ENCODE measurements at regions not wholly inside any gene's neighbourhood (a gene's known extent, or its start where the extent isn't known, plus 50 kb on each side); places are given as distances from the start of the nearest gene placed in this dataset.
A peak's percentile ranks its signal among the peaks of the same experiment; 100 is the strongest.
"Not testable (repeated sequence)": the region's sequence is repeated elsewhere in the genome, so short reads cannot be mapped to it uniquely, and the experiment has no call there.

- Histone ChIP-seq H3K4me1 (ENCODE audit: insufficient read depth, low read length) (peaks cover 70% of the 10 kb centered on the region), H3K27me3 (ENCODE audit: insufficient read depth, low read length, poor library complexity) (no peaks in the 10 kb centered on the region), H3K27ac (ENCODE audit: low read length) (peak overlapping the region; percentile 29), H3K79me2 (ENCODE audit: insufficient read depth, low read length) (no peaks in the 10 kb centered on the region), H3K4me3 (ENCODE audit: low read depth in 1 of 2, low read length in 2 of 2) (no peak overlapping the region), H3K4me2 (ENCODE audit: insufficient read depth, low read length) (no peak overlapping the region), H3K9ac (ENCODE audit: low read depth, low read length) (no peak overlapping the region), H2AFZ (ENCODE audit: low read depth, low read length) (no peak overlapping the region), H3K36me3 (ENCODE audit: insufficient read depth, low read length) (no peaks in the 10 kb centered on the region), H4K20me1 (ENCODE audit: insufficient read depth, low read length) (no peaks in the 10 kb centered on the region), H3K9me3 (ENCODE audit: insufficient read depth, low read length, severe bottlenecking) (no peaks in the 10 kb centered on the region)
- DNase-seq (peak; percentile 50), ATAC-seq (ENCODE audit: insufficient read depth, low read depth) (peak; percentile 15; the same call in 1 of the 3 replicates)
- TF ChIP-seq EZH2 (IDR thresholded peaks at IDR 0.05; ENCODE audit: borderline replicate concordance, low read depth, low read length, severe bottlenecking) (no peak), CTCF (IDR thresholded peaks at IDR 0.05; ENCODE audit: borderline replicate concordance, extremely low read depth, low read length, poor library complexity, severe bottlenecking) (no peak)
These were observed 81.0 kb downstream of the IGLL1 start for GRCh38 chr22:23498811-23499798.

- ATAC-seq (ENCODE audit: insufficient read depth, low read depth); H3K9me3 ChIP-seq (ENCODE audit: insufficient read depth, low read length, severe bottlenecking); H4K20me1 ChIP-seq (ENCODE audit: insufficient read depth, low read length): not testable (repeated sequence)
These were observed 82.2 kb downstream of the IGLL1 start for GRCh38 chr22:23497889-23498288.

GRCh38 chr22:23497016-23497885 lies 82.8 kb downstream of the IGLL1 start:
- Histone ChIP-seq H3K9me3 (ENCODE audit: insufficient read depth, low read length, severe bottlenecking) (no peaks in the 10 kb centered on the region), H3K4me1 (ENCODE audit: insufficient read depth, low read length) (peaks cover 57% of the 10 kb centered on the region), H3K27ac (ENCODE audit: low read length) (peak overlapping the region; percentile 79), H3K79me2 (ENCODE audit: insufficient read depth, low read length) (no peaks in the 10 kb centered on the region), H3K4me2 (ENCODE audit: insufficient read depth, low read length) (no peak overlapping the region), H3K36me3 (ENCODE audit: insufficient read depth, low read length) (no peaks in the 10 kb centered on the region), H3K27me3 (ENCODE audit: insufficient read depth, low read length, poor library complexity) (no peaks in the 10 kb centered on the region), H4K20me1 (ENCODE audit: insufficient read depth, low read length) (no peaks in the 10 kb centered on the region), H3K9ac (ENCODE audit: low read depth, low read length) (no peak overlapping the region), H2AFZ (ENCODE audit: low read depth, low read length) (no peak overlapping the region), H3K4me3 (ENCODE audit: low read depth in 1 of 2, low read length in 2 of 2) (no peak overlapping the region)
- no peak for ATAC-seq (ENCODE audit: insufficient read depth, low read depth)
- TF ChIP-seq CTCF (IDR thresholded peaks at IDR 0.05; ENCODE audit: borderline replicate concordance, extremely low read depth, low read length, poor library complexity, severe bottlenecking) (no peak), EZH2 (IDR thresholded peaks at IDR 0.05; ENCODE audit: borderline replicate concordance, low read depth, low read length, severe bottlenecking) (no peak)
- no peak for DNase-seq

More at GRCh38 chr22:23497889-23498288, 82.2 kb downstream of the IGLL1 start:
- not testable (repeated sequence) for H2AFZ ChIP-seq (ENCODE audit: low read depth, low read length); H3K27me3 ChIP-seq (ENCODE audit: insufficient read depth, low read length, poor library complexity); H3K36me3 ChIP-seq (ENCODE audit: insufficient read depth, low read length); H3K4me2 ChIP-seq (ENCODE audit: insufficient read depth, low read length); H3K4me3 ChIP-seq (ENCODE audit: low read depth in 1 of 2, low read length in 2 of 2); DNase-seq; H3K9ac ChIP-seq (ENCODE audit: low read depth, low read length); H3K79me2 ChIP-seq (ENCODE audit: insufficient read depth, low read length)
- Histone ChIP-seq H3K4me1 (ENCODE audit: insufficient read depth, low read length) (peaks cover 58% of the 10 kb centered on the region), H3K27ac (ENCODE audit: low read length) (peak overlapping the region; percentile 79; the same call in 1 of the 2 replicates)

Measured in DND-41 (cell line).